Karpas-422 (cell line): ENCODE measurements at regions not wholly inside any gene's neighbourhood (a gene's known extent, or its start where the extent isn't known, plus 50 kb on each side); places are given as distances from the start of the nearest gene placed in this dataset. TPM values are rescaled to one million over a fixed set of nuclear protein-coding genes. Genes with fewer than 3 reads are reported as not detected.

Experiments
- DNase-seq: peaks from one replicate; pipeline ENCODE4 v3.0.0-alpha.2; 2015
- H2AFZ ChIP-seq: fragments of 200-600 bp; sonication (generic); 2 replicates; pipeline ENCODE4 v1.6.1; 2014; ENCODE audit warnings: antibody characterized with exemption, low read length, mixed read lengths
- H3K27ac ChIP-seq: fragments of 200-600 bp; sonication (generic); 2 replicates; pipeline ENCODE4 v1.5.1; 2014; ENCODE audit warnings: mild to moderate bottlenecking, low read length, moderate library complexity
- H3K27me3 ChIP-seq: fragments of 200-600 bp; sonication (generic); 2 replicates; pipeline ENCODE4 v1.6.1; 2014; ENCODE audit warnings: low read length, mixed read lengths
- H3K36me3 ChIP-seq: fragments of 200-600 bp; sonication (generic); 2 replicates; pipeline ENCODE4 v1.6.1; 2014; ENCODE audit warnings: low read length, mixed read lengths; ENCODE audit not compliant: insufficient read depth
- H3K4me1 ChIP-seq: fragments of 200-600 bp; sonication (generic); 2 replicates; pipeline ENCODE4 v1.6.1; 2014; ENCODE audit warnings: mild to moderate bottlenecking, low read length, mixed read lengths
- H3K4me2 ChIP-seq: fragments of 200-600 bp; sonication (generic); 2 replicates; pipeline ENCODE4 v1.6.1; 2014; ENCODE audit warnings: low read length, low read depth, mild to moderate bottlenecking; ENCODE audit not compliant: poor library complexity, severe bottlenecking
- H3K4me3 ChIP-seq: fragments of 200-600 bp; sonication (generic); 2 replicates; pipeline ENCODE4 v1.5.1; 2014; ENCODE audit warnings: mild to moderate bottlenecking, antibody characterized with exemption, low read length, mixed read lengths
- H3K79me2 ChIP-seq: fragments of 200-600 bp; sonication (generic); 2 replicates; pipeline ENCODE4 v1.6.1; 2014; ENCODE audit warnings: mild to moderate bottlenecking, low read length, mixed read lengths
- H3K9ac ChIP-seq: fragments of 200-600 bp; sonication (generic); 2 replicates; pipeline ENCODE4 v1.6.0; 2014; ENCODE audit warnings: low read length
- H3K9me2 ChIP-seq: fragments of 200-600 bp; sonication (generic), shearing (Covaris generic); replicated peaks from 2 replicates; pipeline ENCODE4 v1.6.0; 2014; ENCODE audit warnings: mild to moderate bottlenecking, low read length, moderate library complexity; ENCODE audit not compliant: insufficient read depth
- H3K9me3 ChIP-seq: fragments of 300-700, 200-600 bp; sonication (generic); 2 replicates; pipeline ENCODE4 v1.6.1; 2014; ENCODE audit warnings: low read length, mixed read lengths
- H4K20me1 ChIP-seq: fragments of 200-600 bp; sonication (generic); 2 replicates; pipeline ENCODE4 v1.6.1; 2014; ENCODE audit warnings: mild to moderate bottlenecking, antibody characterized with exemption, low read length, low read depth; ENCODE audit not compliant: insufficient read depth
- small RNA-seq: library from RNA; depleted of rRNA; stranded (forward); fragments of <200 nt; gene quantifications from one replicate; pipeline ENCODE3, GENCODE V24; 2014

DNA sequence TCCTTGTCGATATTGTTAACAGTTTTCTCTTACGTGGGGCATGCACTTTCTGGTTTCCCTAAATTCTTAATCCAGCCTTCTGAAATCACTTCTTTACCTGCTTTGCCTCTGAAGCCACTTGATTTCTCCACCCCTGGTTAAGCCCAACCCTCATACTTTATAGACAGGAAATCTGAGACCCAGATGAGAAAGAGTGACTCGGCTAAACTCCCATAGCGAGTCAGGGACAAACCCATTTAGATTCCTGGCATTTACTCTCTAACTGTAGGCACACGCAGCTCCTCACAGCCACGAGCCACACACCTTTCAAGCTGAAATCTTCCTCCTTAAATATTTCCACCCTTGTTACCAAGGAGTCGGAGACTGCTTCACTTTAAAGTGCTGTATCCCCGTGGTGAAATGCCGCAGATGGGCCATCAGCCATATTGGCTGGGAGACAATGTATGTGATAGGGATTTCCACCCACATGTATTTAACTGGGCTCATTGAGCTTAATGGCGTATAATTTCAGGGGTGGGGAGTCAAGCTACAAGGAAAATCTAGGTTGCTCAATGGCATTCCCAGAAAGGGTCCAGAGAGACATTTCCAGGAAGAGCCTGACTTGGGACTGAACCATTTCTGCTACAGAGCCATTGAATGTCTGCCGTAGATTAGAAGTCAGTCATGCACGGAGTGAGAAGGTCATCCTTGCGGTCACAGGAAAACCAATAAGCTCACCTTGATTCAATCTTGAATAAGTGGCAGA is 49.9 kb upstream of the GRK3 start:
- Histone ChIP-seq H3K27ac (no peak overlapping the region), H3K79me2 (no peaks in the 10 kb centered on the region), H3K27me3 (no peaks in the 10 kb centered on the region), H3K36me3 (no peaks in the 10 kb centered on the region), H3K4me2 (no peak overlapping the region), H4K20me1 (no peaks in the 10 kb centered on the region), H2AFZ (no peak overlapping the region), H3K4me1 (no peaks in the 10 kb centered on the region), H3K9me3 (no peaks in the 10 kb centered on the region), H3K4me3 (no peak overlapping the region), H3K9me2 (no peaks in the 10 kb centered on the region), H3K9ac (no peak overlapping the region)
- no peak for DNase-seq

Small RNA genes lying in the stretch of these regions (small RNA-seq; reads per million reads assigned to genes)
- gene IGLL3P (not detected), gene MIR6817 (not detected)
